NT2/D1 (cell line): ENCODE measurements at regions not wholly inside any gene's neighbourhood (a gene's known extent, or its start where the extent isn't known, plus 50 kb on each side); places are given as distances from the start of the nearest gene placed in this dataset.

Experiments used
- DNase-seq: peaks from one replicate; pipeline ENCODE4 v3.0.0-alpha.2; 2011; ENCODE audit warnings: low read depth, low spot score
- H3K27me3 ChIP-seq: 2 replicates; pipeline ENCODE4 v1.6.0; 2011; ENCODE audit warnings: mild to moderate bottlenecking; ENCODE audit not compliant: insufficient read length, insufficient read depth
- H3K36me3 ChIP-seq: 2 replicates; pipeline ENCODE4 v1.6.1; 2011; ENCODE audit warnings: mild to moderate bottlenecking, low read length, mixed read lengths; ENCODE audit not compliant: insufficient read depth, insufficient read length
- H3K4me1 ChIP-seq: 2 replicates; pipeline ENCODE4 v1.5.1; 2011; ENCODE audit not compliant: insufficient read depth, insufficient read length
- H3K4me3 ChIP-seq: 2 replicates; pipeline ENCODE4 v1.5.1; 2011; ENCODE audit warnings: low read depth; ENCODE audit not compliant: insufficient read length
- H3K9ac ChIP-seq: 2 replicates; pipeline ENCODE4 v1.6.0; 2011; ENCODE audit warnings: low read depth; ENCODE audit not compliant: insufficient read length
- H3K9me3 ChIP-seq: 2 replicates; pipeline ENCODE4 v1.5.1; 2011; ENCODE audit warnings: mild to moderate bottlenecking, low read length; ENCODE audit not compliant: insufficient read depth
- SUZ12 ChIP-seq: IDR thresholded peaks from 2 replicates; pipeline ENCODE4 v1.6.1; 2011; ENCODE audit not compliant: insufficient read length, insufficient read depth; ENCODE audit errors: extremely low read depth
- YY1 ChIP-seq: IDR thresholded peaks from 2 replicates; pipeline ENCODE4 v1.6.1; 2011; ENCODE audit not compliant: insufficient read length, insufficient read depth
- ZNF274 ChIP-seq: IDR thresholded peaks from 2 replicates; pipeline ENCODE4 v1.6.1; 2011; ENCODE audit warnings: mild to moderate bottlenecking, low read depth, low read length

- H3K9ac ChIP-seq = no peak overlapping the region
- H3K9me3 ChIP-seq = no peaks in the 10 kb centered on the region
- TF ChIP-seq ZNF274 = no peak
- TF ChIP-seq SUZ12 = no peak
- TF ChIP-seq YY1 = no peak
- no peak for DNase-seq
- H3K36me3 ChIP-seq = no peaks in the 10 kb centered on the region
- no peaks in the 10 kb centered on the region for H3K27me3 ChIP-seq
- H3K4me1 ChIP-seq = no peaks in the 10 kb centered on the region
- H3K4me3 ChIP-seq = no peak overlapping the region
Measured at GRCh38 chr4:173912384-173912783, 371.1 kb downstream of the FBXO8 start.

GRCh38 chr4:173910891-173911290 lies 372.6 kb downstream of the FBXO8 start:
- Histone ChIP-seq H3K9me3 (no peaks in the 10 kb centered on the region), H3K9ac (no peak overlapping the region), H3K36me3 (no peaks in the 10 kb centered on the region), H3K4me3 (no peak overlapping the region), H3K4me1 (no peaks in the 10 kb centered on the region), H3K27me3 (no peaks in the 10 kb centered on the region)
- TF ChIP-seq ZNF274 = no peak
- no peak for TF ChIP-seq YY1
- no peak for TF ChIP-seq SUZ12
- no peak for DNase-seq

- TF ChIP-seq ZNF274 = no peak
- no peak for TF ChIP-seq YY1
- no peak for TF ChIP-seq SUZ12
- Histone ChIP-seq H3K9me3 (no peaks in the 10 kb centered on the region), H3K9ac (no peak overlapping the region), H3K4me3 (no peak overlapping the region), H3K36me3 (no peaks in the 10 kb centered on the region), H3K27me3 (no peaks in the 10 kb centered on the region), H3K4me1 (no peaks in the 10 kb centered on the region)
- no peak for DNase-seq
Measured at GRCh38 chr4:173909294-173909693, 374.2 kb downstream of the FBXO8 start.

- Histone ChIP-seq H3K4me3 (no peak overlapping the region), H3K36me3 (no peaks in the 10 kb centered on the region), H3K9ac (no peak overlapping the region), H3K27me3 (no peaks in the 10 kb centered on the region), H3K4me1 (no peaks in the 10 kb centered on the region), H3K9me3 (no peaks in the 10 kb centered on the region)
- no peak for DNase-seq
- TF ChIP-seq ZNF274 (no peak), SUZ12 (no peak), YY1 (no peak)
Measured at GRCh38 chr4:173899813-173900212, 369.8 kb upstream of the HAND2 start.

- Histone ChIP-seq H3K9ac (no peak overlapping the region), H3K4me3 (no peak overlapping the region), H3K9me3 (no peaks in the 10 kb centered on the region), H3K27me3 (no peaks in the 10 kb centered on the region), H3K4me1 (no peaks in the 10 kb centered on the region), H3K36me3 (no peaks in the 10 kb centered on the region)
- no peak for DNase-seq
- TF ChIP-seq YY1 = no peak
- TF ChIP-seq SUZ12 = no peak
- TF ChIP-seq ZNF274 = no peak
Measured at GRCh38 chr4:173891072-173891471, 361.0 kb upstream of the HAND2 start.

GRCh38 chr4:173883821-173884220 lies 353.8 kb upstream of the HAND2 start:
- Histone ChIP-seq H3K9me3 (no peaks in the 10 kb centered on the region), H3K4me3 (no peak overlapping the region), H3K4me1 (no peaks in the 10 kb centered on the region), H3K36me3 (no peaks in the 10 kb centered on the region), H3K27me3 (no peaks in the 10 kb centered on the region), H3K9ac (no peak overlapping the region)
- TF ChIP-seq ZNF274 (no peak), SUZ12 (no peak), YY1 (no peak)
- DNase-seq = no peak

- H3K36me3 ChIP-seq = no peaks in the 10 kb centered on the region
- DNase-seq = no peak
- H3K4me3 ChIP-seq = no peak overlapping the region
- H3K27me3 ChIP-seq = no peaks in the 10 kb centered on the region
- no peak overlapping the region for H3K9ac ChIP-seq
- no peaks in the 10 kb centered on the region for H3K4me1 ChIP-seq
- no peak for TF ChIP-seq SUZ12
- TF ChIP-seq YY1 = no peak
- TF ChIP-seq ZNF274 = no peak
- no peaks in the 10 kb centered on the region for H3K9me3 ChIP-seq
Measured at GRCh38 chr4:173880897-173881296, 350.9 kb upstream of the HAND2 start.

GRCh38 chr4:173879509-173879908 lies 349.5 kb upstream of the HAND2 start:
- Histone ChIP-seq H3K4me1 (no peaks in the 10 kb centered on the region), H3K9me3 (no peaks in the 10 kb centered on the region), H3K4me3 (no peak overlapping the region), H3K27me3 (no peaks in the 10 kb centered on the region), H3K36me3 (no peaks in the 10 kb centered on the region), H3K9ac (no peak overlapping the region)
- DNase-seq = no peak
- TF ChIP-seq ZNF274 = no peak
